GM18520 (cell line): ENCODE measurements at regions not wholly inside any gene's neighbourhood (a gene's known extent, or its start where the extent isn't known, plus 50 kb on each side); places are given as distances from the start of the nearest gene placed in this dataset.
"Not testable (repeated sequence)": the region's sequence is repeated elsewhere in the genome, so short reads cannot be mapped to it uniquely, and the experiment has no call there.

Experiments
- ATAC-seq: cut with Tn5 transposase; IDR thresholded peaks from one replicate; pipeline ENCODE4 v1.9.1; 2021; ENCODE audit not compliant: unreplicated experiment

- ATAC-seq, result no peak
Observed at GRCh38 chr5:154626876-154627557, 128.2 kb upstream of the LARP1 start.

DNA sequence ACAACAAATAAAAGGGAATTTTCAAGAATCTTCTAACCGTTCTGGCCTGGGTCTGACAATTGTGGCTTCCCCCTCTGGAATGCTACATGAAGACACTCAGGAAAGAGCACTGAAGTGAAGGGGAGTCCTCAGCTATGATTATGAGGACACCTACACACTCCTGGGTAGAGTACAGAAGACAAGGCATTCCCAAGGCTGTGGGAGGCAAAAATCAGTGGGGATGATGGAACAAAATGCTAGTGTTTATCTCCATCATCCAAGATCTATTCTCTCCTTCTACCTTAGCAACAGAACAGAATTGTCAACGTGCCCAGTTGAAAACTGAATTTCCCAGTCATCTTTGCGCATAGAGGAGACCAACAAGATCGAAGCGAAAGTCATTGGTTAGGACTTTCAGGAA is 130.1 kb upstream of the LARP1 start:
- no peak for ATAC-seq

DNA sequence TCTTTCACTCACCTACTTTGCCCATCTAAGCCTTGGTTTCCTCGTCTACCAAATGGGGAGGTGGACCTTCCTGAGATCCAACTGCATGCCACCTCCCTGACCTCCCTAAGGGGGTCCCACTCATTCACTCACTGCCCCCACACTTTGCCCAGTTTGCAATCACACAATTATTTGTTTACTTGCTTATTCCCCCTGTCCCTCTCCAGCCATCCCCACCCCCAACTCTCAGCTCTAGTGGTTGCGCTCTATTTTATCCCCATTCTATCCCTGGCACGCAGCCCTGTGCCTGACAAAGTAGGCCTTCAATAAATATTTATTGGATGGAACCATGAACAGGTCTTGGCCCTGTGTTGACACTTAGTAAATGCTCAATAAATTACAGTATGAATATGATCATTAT is 130.8 kb upstream of the LARP1 start:
- ATAC-seq, result no peak

DNA sequence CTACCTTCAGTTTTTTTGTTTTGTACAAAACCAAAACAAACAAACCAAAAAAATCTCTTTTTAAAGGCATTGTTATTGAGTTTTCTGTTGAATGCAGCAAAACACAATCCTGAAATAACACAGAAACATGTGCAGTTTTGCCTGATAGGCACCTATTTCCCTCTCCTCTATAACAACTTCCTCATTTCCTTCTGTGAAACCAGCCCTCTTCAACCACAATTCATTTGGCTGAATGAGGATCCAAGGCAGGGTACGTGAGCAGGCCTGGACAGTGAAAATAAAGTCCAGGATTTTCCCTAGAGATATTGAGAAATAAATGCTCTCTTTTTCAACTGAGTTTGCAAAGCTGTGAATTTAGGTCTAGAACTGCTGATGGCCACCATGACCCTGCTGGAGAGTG is 134.8 kb upstream of the LARP1 start:
- no peak for ATAC-seq

DNA sequence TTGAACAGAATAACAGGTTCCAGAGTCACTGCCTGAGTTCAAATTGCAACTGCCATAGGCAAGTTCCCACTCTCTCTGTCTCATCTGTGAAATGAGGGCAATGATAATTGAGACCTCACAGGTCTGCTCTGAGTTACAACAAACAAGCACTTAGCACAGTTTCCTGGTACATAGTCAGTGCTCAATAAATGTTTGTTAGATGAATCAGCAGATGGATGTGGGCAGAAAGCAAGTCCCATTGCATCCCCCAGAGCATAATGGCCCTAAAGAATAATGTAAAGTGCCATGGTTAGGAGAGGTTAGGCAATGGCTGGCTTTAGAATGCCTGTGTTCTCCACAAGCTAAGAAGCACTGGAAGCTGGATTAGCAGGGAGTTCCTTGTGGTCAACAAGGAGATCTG is 136.5 kb upstream of the LARP1 start:
- no peak for ATAC-seq

DNA sequence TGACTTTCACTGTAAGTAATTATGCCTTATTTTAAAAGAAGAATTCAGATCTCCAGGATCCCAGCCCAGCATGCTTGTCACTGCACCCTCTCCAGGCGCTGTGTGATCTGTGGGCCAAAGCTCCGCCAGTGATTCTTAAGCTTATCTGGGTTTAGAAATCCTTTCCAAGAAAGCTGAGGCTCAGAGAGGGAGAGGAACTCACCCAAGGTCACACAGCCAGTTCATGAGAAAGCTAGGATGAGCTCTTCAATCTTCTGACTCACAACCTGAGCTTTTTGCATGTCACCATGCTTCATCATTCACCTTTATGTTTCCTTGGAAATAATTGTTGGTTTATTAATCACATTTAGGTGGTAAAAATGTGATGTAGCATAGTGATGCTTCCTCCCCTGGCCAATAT is 136.6 kb upstream of the HAND1 start:
- ATAC-seq, result no peak

DNA sequence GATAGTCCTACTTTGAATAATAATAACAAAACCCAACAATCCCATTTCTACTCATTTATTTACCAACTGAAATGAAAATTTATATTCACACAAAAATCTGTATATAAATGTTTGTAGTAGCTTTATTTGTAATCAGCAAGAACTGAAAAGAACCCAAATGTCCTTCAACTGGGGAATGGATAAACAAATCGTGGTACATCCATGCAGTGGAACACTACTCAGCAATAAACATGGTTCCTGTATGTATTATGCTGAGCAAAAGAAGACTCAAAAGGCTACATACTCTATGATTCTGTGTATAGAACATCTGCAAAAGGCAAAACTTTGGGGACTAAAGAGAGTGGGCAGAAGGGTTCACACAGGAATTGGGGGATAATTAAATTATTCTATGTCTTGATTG is 136.1 kb upstream of the HAND1 start:
- no peak for ATAC-seq

DNA sequence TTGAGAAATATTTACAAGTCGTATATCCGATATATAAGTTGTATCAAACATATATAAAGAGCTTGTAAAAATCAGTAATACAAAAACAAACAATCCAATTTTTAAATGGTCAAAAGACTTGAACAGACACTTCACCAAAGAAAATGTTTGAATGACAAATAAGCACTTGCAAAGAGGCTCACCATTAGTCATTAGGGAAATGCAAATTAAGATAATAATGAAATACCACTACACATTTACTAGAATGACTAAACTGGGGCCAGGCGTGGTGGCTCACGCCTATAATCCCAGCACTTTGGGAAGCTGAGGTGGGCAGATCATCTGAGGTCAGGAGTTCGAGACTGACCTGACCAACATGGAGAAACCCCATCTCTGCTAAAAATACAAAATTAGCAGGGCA is 134.6 kb upstream of the HAND1 start:
- ATAC-seq, result no peak

- no peak for ATAC-seq
Observed at GRCh38 chr5:154611341-154611767, 133.3 kb upstream of the HAND1 start.

DNA sequence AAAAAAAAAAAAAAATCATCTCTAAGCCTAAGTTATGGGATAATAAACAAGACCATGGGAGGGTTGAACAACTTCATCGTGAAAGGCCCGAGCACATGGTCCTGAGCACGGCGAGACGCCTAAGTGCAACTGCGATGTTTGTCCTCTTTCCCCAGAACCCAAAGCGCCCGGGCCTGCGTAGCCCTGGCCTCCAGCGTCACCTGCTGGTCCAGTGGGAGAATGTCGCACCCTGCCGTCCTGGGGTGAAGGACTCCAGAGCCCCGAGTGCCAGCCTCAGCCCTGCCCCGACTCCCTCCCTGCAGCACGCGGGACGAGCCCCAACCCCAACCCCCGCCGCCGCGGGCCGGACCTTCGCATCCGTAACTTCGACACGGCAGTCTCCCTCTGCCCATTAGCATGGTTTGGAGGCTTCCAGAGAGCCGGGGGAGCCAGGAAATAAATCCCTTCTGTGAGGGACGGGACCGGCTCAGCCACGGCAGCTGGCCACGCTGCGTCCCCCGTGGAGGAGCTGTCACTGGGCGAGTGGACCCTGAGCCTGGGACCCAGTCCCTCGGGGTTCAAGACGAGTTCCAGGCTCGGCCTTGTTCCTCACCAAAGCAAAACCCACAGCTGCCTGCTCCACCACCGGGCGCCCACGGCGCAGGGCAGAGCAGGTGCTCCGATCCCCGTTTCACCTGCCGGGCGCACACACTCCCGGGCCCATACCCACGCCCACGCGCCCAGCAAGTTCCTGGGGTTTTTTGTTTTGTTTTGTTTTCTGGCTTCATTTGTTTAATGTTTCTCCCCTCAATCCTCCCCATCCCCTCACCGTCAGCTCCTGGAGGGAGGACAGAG is 132.5 kb upstream of the HAND1 start:
- peak; percentile 73 for ATAC-seq

DNA sequence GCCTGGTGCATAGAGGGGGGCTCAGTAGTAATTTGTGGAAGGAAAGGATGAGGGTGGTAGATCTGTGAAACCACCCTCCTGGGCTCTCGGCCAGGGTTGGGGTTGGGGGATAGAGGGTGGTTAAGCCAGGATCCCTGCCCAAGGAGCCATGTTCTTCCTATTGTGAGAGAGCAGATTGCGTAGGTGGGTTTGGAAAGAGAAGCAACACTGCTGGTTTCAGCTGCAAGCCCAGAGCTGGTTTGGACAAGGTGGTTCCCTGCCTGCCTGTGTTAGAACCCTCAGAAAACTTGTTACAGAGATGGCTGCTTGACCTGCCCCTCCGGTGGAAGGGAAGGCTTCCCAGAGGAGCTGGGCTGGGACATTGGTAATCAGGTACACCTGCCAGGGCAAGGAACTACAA is 131.2 kb upstream of the HAND1 start:
- ATAC-seq, result no peak

- ATAC-seq, result no peak
Observed at GRCh38 chr5:154608531-154609011, 130.5 kb upstream of the HAND1 start.

DNA sequence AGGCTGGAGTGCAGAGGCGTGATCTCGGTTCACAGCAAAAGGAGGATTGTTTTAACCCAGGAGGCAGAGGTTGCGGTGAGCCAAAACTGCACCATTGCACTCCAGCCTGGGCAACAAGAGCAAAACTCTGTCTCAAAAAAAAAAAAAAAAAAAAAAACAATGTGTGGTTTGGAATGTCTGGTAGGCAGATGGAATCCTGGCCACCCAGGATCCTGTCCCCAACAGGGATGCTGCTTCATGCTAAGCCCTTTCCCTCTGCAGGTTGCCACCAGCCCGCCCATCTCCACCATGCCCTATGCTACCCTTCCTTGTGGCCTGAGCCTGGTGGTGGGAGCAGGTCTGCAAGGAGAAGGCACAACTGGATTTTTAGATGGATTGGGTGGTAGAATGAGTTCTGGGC is 129.7 kb upstream of the HAND1 start:
- no peak for ATAC-seq

DNA sequence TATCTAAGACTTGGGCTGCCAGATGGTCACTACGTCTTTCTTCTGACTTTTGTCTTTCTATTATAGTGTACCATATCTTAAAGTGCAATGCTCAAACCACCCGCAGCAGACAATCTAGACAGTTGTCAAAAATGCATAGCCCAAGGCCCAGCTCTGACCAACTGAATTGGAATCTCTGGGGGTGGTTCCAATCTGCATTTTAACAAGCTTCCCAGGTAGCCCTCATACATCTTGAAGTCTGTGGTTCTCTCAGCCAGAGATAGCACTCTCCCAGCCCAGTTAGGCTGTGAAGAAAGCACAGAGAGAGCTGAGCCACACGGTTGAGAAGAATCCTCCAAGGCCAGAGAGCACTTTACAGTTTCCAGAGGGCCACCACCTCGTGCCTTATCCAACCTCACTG is 128.2 kb upstream of the HAND1 start:
- no peak for ATAC-seq

GRCh38 chr5:154603953-154604679 is 126.1 kb upstream of the HAND1 start:
- ATAC-seq, result no peak

GRCh38 chr5:154603485-154603884 is 125.5 kb upstream of the HAND1 start:
- no peak for ATAC-seq

DNA sequence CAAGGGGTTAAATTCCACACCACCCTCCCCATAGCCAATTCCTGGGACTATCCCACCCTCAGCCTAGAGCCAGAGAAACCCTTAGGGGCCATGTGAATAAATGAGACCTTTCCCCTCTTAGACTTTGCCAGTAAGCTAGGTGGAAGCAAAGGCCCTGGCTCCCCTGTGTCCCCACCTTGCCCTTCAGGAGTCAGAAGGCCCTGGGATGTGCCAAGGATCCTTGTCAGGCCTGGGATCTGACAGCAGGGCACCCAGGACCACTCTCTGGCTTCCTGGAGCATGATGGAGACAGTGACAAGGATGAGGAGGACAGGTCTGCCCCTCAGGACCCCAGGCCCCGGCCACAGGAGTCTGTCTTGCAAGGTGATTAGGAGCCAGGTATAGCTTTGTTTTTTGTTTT is 125.0 kb upstream of the HAND1 start:
- no peak for ATAC-seq

- ATAC-seq, result no peak
Observed at GRCh38 chr5:154601014-154601413, 123.0 kb upstream of the HAND1 start.

DNA sequence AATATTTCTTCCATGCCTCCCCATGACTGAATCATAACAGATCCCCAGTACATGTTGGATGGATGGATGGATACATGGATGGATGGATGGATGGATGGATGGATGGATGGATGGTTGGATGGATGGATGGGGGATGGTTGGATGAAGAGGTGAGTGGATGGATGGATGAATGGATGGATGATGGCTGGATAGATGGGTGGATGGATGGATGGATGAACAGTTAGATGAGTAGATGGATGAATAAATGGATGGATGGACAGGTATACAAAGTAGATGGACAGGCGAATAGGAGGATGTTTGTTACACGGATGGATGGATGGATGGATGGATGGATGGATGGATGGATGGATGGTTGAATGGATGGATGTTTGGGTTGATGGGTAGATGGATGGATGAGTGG is 120.0 kb upstream of the HAND1 start:
- ATAC-seq, result no peak

DNA sequence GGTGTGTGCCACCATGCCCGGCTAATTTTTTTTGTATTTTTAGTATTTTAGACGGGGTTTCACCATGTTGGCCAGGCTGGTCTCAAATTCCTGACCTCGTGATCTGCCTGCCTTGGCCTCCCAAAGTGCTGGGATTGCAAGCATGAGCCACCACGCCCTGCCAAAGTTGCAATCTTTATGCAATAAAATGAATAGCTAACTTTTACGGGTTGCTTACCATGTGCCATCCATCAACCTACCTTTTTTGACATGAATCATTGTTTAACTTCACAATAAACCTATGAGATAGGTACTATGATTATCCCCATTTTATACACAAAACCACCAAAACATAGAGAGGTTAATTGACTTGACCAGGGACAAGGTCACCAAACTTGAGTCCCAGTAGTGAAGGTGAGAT is 118.8 kb upstream of the HAND1 start:
- not testable (repeated sequence) for ATAC-seq

DNA sequence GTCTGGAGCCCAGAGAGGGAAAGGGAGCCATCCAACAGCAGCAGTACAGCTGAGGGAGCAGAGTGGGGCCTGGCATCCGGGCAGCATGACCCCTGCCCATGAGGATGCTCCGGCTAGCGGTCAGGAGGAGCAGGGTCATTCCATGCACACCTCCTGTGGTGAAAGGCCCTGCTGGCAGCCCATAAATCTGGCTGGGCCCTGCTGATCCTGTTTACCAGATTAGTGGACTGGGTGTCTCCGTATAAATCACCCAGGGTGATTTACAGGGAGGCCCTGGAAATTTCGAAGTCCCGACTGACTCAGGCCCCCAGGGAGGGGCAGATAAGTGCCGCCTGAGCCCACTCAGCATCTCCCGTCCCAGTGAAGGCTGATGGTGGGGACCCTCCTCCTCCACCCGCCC is 117.6 kb upstream of the HAND1 start:
- ATAC-seq, result no peak

GRCh38 chr5:154593796-154594195 is 115.8 kb upstream of the HAND1 start:
- ATAC-seq, result no peak
